ENCODE measurements at regions not wholly inside any gene's neighbourhood (a gene's known extent, or its start where the extent isn't known, plus 50 kb on each side); places are given as distances from the start of the nearest gene placed in this dataset.

DNA sequence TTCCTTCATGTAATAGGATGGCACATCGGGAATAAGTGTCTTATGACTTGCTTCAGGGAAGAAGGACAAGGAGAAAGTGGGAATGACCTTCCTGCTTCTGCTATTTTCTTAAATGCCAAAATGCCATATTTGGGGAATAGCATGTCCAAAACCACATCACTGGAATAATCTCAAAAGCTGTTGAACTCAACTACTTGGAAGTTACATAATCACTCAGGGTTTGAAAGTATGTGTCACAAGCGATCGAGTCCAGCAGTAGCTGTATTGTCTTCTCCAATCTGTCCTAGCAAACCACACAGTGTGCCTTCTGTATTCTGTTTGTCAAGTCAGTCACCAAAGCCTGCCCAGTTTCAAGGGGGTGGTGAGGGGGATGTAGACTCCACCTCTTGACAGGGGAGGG is 58.3 kb upstream of the GADL1 start:
- TF ChIP-seq GATA2 (IDR thresholded peaks at IDR 0.05; ENCODE audit: low read depth, low read length), result no peak
- no peak for TF ChIP-seq GATA3 (IDR thresholded peaks at IDR 0.05; ENCODE audit: low read depth, low read length)

All from SH-SY5Y (cell line).